22Rv1 (cell line): ENCODE measurements at regions not wholly inside any gene's neighbourhood (a gene's known extent, or its start where the extent isn't known, plus 50 kb on each side); places are given as distances from the start of the nearest gene placed in this dataset.

ENCODE experiments used
- H3K27ac ChIP-seq: fragments of 450-650 bp; 2 replicates; pipeline ENCODE4 v1.5.1; 2017
- ZFX ChIP-seq: fragments of 450-650 bp; IDR thresholded peaks from 2 replicates; pipeline ENCODE4 v1.6.1; 2017; ENCODE audit warnings: antibody characterized with exemption, borderline replicate concordance
- TF ChIP-seq, protein P1 (sequence below): fragments of 450-650 bp; IDR thresholded peaks from 2 replicates; pipeline ENCODE4 v1.5.1; 2017; ENCODE audit warnings: mild to moderate bottlenecking

- TF ChIP-seq ZFX = no peak
- TF ChIP-seq, protein P1, sequence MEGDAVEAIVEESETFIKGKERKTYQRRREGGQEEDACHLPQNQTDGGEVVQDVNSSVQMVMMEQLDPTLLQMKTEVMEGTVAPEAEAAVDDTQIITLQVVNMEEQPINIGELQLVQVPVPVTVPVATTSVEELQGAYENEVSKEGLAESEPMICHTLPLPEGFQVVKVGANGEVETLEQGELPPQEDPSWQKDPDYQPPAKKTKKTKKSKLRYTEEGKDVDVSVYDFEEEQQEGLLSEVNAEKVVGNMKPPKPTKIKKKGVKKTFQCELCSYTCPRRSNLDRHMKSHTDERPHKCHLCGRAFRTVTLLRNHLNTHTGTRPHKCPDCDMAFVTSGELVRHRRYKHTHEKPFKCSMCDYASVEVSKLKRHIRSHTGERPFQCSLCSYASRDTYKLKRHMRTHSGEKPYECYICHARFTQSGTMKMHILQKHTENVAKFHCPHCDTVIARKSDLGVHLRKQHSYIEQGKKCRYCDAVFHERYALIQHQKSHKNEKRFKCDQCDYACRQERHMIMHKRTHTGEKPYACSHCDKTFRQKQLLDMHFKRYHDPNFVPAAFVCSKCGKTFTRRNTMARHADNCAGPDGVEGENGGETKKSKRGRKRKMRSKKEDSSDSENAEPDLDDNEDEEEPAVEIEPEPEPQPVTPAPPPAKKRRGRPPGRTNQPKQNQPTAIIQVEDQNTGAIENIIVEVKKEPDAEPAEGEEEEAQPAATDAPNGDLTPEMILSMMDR = no peak
- H3K27ac ChIP-seq = no peak overlapping the region
These were observed 257.7 kb upstream of the AGAP1 start for GRCh38 chr2:235235977-235236767.

DNA sequence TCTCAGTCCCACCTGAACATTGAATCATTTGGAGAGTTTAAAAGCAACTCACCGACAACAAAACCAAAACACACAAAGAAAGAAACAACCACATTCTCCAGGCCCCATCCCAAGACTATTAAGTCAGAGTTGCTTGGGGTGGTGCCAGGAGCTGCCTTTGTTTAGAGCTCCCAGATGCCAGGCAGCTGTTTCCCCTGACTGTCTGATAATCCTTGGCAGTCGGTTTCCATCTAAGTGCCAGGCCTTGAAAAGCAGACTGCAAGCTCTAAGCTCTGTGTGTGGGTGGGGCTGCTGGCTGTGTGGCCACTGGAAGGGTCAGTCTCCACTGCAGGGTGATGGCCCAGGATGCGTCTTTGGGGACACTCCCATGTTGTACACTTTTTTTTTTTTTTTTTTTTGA lies 255.3 kb upstream of the AGAP1 start:
- no peak overlapping the region for H3K27ac ChIP-seq
- TF ChIP-seq ZFX = no peak
- TF ChIP-seq, protein P1 = no peak

- no peak overlapping the region for H3K27ac ChIP-seq
- TF ChIP-seq, protein P1 = no peak
- no peak for TF ChIP-seq ZFX
These were observed 253.3 kb upstream of the AGAP1 start for GRCh38 chr2:235240574-235240973.

DNA sequence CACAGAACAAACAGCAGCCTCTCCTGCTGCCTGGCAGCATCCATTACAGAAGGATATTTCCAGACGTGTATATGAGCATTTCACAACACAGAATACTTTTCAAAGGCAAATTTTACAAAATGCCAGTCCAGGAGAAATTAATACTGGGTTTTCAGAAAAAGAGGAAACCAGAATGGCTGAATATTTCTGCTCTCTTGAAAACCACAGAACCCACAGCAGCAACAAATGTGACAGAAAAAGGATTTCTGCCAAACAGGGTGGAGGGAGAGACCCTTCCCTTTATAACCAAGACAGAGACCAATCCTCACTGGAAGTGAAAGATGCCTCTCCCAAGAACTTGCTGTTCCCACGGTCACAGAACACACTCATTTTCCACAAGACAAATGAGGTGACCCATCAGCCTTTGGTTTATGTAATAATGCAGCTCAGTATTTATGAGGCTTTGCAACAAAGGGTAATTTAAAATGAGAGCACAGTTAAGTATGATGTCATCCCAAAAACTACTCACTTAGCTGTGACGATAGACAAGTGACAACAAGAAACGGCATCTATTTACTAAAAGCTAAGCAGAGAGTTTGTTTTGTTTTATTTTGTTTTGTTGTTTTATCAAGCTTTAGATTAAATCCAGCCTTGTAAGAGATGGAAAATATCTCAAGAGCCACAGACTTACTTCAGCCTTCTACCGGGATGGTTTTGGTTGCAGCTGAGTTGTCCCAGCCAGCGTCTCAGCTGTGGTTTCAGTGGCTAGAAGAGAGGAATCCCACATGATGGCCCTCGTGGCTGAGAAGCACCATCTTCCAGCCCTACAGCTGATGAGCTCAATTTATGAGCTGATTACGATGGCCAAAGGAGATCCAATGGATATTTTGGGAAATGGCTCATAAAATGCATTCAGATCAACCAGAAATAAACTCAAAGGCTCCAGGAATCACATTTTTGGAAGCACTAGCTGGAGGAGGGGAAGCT lies 249.3 kb upstream of the AGAP1 start:
- H3K27ac ChIP-seq = no peak overlapping the region
- TF ChIP-seq ZFX = no peak
- TF ChIP-seq, protein P1 = no peak

DNA sequence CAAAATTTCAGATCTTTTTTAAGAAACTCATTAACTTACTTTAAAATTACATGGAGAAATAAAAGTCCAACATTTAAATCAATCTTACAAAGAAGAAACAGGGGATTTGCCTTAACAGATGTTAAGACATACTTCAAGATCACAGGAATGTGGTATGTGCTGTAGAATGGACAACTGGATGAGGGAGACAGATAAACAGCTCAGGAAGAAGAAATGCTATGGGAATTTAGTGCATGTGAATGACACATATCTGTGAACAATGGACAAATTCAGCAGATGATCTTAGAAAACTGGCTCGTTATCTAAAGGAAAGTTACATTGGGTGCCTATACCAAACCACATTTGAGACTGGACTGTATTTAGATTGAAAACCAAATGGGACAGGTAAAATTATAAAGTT lies 246.8 kb upstream of the AGAP1 start:
- TF ChIP-seq ZFX = no peak
- TF ChIP-seq, protein P1 = no peak
- H3K27ac ChIP-seq = no peak overlapping the region

GRCh38 chr2:235255693-235256092 lies 238.2 kb upstream of the AGAP1 start:
- TF ChIP-seq, protein P1 = no peak
- TF ChIP-seq ZFX = no peak
- H3K27ac ChIP-seq = no peak overlapping the region
